GM21737 (cell line): ENCODE measurements at regions not wholly inside any gene's neighbourhood (a gene's known extent, or its start where the extent isn't known, plus 50 kb on each side); places are given as distances from the start of the nearest gene placed in this dataset.

Source experiments
- ATAC-seq: cut with Tn5 transposase; IDR thresholded peaks from one replicate; pipeline ENCODE4 v1.9.1; 2021; ENCODE audit warnings: mild to moderate bottlenecking, moderate library complexity; ENCODE audit not compliant: unreplicated experiment

- no peak for ATAC-seq
Measured at GRCh38 chr10:8462565-8462964, 408.1 kb downstream of the GATA3 start.

DNA sequence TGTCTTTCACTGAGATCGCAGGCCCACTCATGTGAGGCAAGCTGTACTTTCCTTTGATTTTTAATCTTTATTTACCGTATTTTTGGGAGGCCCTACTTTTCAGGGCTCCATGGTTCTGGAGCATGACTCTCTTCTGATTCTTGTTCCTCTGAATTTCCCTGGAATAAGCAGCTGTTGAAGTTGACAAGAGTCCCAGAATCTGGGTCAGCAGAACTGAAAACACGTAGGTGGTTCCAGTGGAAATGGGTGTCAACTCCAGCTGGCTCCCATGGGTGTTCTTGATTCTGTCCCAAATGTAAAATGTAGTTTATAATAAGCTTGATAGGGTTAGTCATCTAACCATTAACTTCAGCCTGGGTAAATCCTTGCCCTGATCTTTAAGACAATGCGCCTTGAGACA, 409.4 kb downstream of the GATA3 start:
- ATAC-seq, result no peak

- no peak for ATAC-seq
Measured at GRCh38 chr10:8468477-8468876, 414.0 kb downstream of the GATA3 start.

DNA sequence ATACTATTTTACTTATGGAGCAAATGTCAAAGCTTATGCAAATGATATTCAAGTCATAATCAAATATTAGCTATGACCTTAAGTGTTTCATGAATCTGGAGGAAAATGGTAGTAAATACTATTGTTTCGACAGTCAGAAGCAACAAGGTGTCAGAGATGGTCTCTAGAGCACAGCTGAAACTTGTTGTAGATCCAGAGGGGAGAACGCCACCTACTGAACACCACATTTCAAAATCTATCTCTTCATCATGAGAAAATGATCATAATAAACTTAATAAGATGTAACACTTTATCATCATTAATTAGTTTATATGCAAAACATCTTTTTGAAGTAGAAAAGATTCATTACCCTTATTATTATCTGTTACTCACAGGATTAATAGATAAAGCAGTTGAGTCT, 418.7 kb downstream of the GATA3 start:
- ATAC-seq, result no peak

GRCh38 chr10:8477300-8477699, 422.8 kb downstream of the GATA3 start:
- no peak for ATAC-seq

DNA sequence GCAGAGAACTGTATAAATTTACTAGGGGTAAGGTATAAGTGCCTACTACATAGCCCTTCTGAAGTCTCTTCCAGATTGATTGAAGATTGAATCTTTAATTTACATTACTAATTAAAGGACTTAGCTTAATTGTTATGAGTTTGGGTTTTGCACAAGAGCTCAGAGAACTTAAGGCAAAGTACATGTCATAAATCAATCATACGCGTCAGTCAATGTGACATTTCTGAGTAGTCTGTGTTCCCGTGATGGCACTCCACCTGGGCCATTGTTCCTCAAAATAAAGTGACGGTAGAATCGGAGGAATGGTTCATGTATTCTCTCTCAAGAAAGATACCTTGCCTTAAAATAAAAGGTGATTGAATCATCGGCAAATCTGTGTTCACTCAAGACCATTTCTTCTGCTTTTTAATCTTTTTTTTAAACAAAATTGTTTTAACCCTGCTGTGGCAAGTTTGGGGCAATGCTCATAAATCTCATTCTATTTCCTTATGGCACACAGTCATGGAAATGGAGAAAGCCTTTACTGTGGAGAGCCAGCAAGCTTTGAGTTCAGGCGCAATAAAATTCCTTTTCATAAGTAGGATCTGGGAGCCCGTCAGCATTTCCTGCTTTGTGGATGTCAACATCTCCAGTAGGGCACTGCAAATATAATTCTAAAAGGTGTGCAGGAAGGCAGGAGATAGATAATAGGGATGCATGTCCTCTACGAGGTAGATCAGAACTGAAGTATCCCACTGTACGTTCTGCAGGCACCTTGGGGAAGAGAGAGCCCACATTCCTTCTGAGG, 427.4 kb downstream of the GATA3 start:
- ATAC-seq, result no peak

DNA sequence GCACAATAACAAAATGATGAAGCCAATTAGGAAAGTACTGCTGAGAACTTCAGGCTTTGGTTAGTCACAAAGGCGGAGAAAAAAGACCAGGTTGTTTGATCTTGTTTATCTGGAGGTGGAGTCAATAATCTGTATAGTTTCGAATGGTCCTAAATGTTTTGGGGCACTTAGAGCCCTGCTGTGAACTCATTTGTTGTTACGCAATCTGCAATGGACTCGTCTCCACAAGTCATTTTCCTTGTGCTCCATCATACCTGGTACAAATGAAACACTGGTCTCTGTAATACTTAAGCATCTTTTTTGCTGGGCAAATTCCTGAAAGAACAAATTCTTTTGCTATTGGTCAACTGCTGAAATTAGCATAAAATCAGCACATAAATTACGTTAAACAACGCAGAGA, 430.5 kb downstream of the GATA3 start:
- ATAC-seq, result no peak

DNA sequence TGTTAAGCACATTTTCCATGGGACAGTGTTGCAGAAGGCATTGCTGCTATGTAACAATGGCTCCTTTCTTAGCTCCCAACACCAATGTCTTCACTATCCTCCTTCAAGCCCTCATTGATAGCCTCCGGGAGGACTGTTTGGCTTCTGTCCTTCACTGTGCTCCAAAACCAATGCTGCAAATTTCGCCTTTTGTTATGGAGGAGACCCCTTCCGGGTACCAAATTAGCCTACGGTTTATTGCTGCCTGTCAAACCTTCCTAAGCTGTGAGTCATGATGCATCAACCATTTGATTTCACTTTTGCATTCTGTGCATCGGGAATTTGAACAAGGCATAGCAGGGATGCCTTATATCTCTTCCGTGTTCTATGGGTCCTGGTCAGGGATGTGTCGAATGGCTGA, 432.9 kb downstream of the GATA3 start:
- no peak for ATAC-seq

DNA sequence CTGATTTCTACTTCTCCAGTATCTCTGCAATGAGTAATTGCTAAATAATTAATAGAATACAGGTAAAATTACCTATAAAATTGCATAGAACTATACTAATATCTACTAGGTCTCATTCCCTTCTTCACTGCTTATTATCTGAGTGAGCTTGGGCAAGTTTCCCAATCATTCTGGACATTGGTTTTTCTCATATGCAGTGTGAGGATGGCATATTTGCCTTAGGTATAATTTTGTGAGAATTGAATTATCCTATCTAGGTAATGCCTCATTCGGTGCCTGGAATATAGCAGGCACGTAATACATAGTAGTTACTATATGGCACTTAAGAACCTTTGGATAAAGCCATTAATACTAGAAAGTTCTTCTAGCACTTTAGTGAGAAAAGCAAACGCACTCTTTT, 434.7 kb downstream of the GATA3 start:
- ATAC-seq, result no peak

DNA sequence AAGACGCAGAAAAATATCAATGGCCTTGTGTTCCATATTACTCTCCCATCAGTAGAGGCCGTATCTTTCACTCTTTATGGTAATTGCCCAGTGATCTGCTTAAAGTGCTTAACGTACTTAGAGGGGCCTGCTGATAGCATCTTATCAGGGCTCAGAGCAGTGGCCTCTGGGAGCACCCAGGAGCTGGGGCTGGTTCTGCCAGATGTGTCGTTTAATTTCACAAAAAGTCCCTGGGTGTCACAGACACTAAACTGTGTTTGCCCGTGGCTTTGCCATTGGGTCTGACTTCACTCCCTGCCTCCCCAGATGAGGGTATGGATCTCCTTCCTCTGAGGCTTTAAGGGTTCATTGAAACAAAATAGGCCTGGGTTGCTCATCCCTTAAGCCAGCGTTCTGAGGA, 435.3 kb downstream of the GATA3 start:
- no peak for ATAC-seq

DNA sequence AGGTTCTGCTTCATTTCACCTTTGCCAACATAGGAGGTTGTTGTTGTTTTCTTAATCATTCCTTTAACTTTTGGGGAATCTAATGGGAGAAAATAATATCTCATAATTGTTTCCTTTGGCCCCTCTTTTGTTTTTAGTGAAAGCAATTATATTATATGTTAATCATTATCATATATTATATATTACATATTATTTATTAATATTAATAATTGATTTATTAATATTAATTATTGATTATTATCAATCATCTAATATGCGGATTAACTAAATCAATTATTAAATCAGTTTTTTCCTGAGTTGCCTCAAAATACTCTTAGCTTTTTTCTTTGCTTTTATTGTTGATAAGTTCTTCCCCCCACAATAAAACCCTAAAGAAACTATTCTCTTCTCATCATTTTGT, 443.8 kb downstream of the GATA3 start:
- ATAC-seq, result no peak

- no peak for ATAC-seq
Measured at GRCh38 chr10:8498881-8499280, 444.4 kb downstream of the GATA3 start.

- ATAC-seq, result no peak
Measured at GRCh38 chr10:8499312-8499711, 444.8 kb downstream of the GATA3 start.

DNA sequence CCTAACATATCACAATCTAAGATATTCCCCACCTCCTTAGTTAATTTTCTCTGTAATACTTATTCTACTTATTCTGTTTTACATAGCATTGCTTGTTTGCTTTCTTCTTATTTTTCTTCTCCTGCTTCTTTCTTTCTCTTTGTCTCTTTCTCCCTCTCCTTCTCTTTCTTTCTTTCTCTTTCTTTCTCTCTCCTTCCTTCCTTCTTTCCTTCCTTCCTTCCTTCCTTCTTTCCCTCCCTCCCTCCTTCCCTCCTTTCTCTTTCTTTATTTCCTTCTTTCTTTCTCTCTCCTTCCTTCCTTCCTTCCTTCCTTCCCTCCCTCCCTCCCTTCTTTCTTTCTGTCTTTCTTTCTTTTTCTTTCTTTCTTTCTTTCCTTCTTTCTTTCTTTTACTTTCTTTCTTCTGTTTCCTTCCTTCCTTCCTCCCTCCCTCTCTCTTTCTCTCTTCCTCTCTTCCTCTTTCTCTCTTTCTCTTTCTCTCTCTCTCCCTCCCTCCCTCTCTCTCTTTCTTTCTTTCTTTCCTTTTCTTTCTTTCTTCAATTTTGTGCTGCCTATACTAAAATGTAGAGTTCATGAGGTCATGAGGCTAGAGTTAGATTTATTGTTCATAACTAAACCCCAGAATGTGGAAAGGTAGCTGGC, 445.4 kb downstream of the GATA3 start:
- no peak for ATAC-seq

DNA sequence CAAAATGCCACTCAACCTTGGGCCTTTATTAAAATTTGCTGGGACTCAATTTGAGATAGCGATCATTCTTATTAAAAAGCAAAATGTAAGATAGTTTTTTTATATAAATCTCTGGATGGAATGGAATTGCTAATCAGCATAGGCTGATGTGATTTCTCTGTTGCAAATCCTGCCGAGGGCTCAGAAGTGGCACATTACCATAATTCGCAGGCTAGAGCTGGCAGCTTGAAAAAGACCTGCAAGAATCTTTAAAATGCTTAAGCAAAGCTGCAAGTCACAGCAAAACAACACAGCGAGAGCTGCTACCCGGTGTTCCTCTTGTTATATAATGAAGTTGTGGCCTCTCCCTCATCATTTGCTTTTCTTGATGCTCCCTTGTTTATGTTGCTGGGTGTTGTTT, 448.1 kb downstream of the GATA3 start:
- no peak for ATAC-seq

- no peak for ATAC-seq
Measured at GRCh38 chr10:8504499-8504898, 450.0 kb downstream of the GATA3 start.

GRCh38 chr10:8507156-8507555, 452.7 kb downstream of the GATA3 start:
- no peak for ATAC-seq

DNA sequence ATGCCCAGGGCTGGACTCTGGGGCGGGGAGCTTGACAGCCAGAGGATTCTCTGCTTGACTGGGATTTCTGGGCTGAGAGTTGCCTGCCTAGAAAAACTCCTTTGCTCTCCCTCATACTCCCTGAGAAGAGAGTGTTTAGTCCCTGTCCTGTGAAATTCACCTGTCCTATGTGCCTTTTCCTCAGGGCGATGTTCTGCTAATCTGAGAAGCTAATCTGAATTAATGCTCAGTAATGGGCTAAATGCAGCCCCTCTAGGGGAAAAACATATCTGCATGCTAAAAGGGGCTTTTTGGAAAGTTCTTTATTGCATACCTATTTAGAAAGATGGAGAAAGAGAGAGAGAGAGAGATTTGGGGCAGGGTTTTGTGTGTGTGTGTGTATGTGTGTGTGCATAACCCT, 454.4 kb downstream of the GATA3 start:
- no peak for ATAC-seq

DNA sequence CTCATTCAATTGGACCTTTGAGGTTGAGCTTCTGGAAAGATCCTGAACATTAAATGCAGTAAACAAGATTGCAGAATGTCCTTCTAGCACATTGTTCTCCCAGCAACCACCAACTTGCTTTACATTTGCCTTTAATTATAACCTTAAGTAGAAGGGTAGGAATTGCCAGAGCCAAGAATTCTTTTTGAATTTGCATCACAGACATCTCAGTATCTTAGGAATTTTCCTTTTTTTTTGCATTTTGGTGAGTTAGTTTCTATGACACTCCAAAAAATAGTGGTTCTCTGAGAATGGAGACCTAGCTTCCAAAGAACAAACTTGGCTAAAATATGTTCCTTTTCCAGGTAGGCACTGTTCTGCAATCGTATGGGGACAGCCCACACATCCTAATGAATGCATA, 456.0 kb downstream of the GATA3 start:
- no peak for ATAC-seq

- ATAC-seq, result no peak
Measured at GRCh38 chr10:8511026-8511425, 456.5 kb downstream of the GATA3 start.

DNA sequence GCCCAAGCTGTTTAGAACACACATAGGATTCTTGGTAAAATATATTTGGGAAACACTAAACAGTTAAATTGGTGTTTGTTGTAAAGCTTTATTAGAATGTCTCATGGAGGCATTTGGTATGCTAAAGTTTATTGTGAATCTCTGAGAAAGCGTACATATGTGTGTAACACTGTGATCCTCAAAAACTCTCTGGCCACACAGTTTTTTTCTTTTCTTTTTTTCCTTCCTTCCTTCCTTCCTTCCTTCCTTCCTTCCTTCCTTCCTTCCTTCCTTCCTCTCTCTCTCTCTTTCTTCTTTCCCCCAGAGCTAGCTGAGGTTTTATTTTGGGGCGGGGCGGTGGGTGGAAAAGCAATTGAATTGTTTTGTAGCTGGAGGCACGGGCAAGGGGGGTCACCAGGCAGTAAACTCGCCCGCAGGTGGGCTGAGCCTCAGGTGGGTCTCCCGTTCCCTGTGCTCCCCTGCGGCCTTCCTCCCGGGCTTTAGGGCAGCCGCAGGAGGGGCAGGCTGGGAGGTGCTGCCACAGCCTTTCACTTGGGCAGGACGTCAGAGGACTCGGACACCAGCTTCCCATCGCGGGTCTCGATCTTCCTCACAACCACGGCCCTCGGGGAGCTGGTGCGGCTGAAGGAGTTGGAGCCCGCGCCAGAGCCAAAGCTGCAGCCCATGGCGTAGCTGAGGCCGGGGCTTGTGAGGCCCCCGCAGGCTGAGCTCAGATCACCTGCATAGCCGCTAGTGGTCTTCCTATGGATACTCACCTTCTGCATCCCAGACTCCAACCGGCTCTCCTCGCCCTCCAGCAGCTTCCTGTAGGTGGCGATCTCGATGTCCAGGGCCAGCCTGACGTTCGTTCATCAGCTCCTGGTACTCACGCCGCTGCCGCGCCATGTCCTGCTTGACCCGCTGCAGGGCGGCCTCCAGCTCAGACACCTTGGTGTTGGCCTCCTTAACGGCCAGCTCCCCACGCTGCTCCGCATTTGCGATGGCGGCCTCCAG, 459.0 kb downstream of the GATA3 start:
- ATAC-seq, result no peak

- no peak for ATAC-seq
Measured at GRCh38 chr10:8520382-8520781, 465.9 kb downstream of the GATA3 start.
